GM12878 (cell line): ENCODE measurements at regions not wholly inside any gene's neighbourhood (a gene's known extent, or its start where the extent isn't known, plus 50 kb on each side); places are given as distances from the start of the nearest gene placed in this dataset.

Source experiments
- ATAC-seq: fragments of 200-7000 bp; cut with Tn5 transposase; 3 replicates; pipeline ENCODE4 v1.9.1; 2020; ENCODE audit warnings: mild to moderate bottlenecking, moderate library complexity
- BruUV-seq: library from RNA; stranded (reverse); fragments of 400-500 nt; replicated peaks from 2 replicates; lab custom pipeline; 2021; lab: Mats Ljungman, UMichigan
- CTCF ChIA-PET: fragments of 300-600 bp; sonication (Branson Sonifier 250); formaldehyde crosslinking; extraction: SDS; loops from one replicate; lab custom pipeline; 2021; ENCODE audit warnings: inconsistent platforms; lab: Yijun Ruan, JAX
- POLR2A ChIA-PET: fragments of 350-600 bp; formaldehyde crosslinking; extraction: SDS; loops from one replicate; lab custom pipeline; 2021; ENCODE audit warnings: inconsistent platforms; lab: Charles Lee
- RAD21 ChIA-PET: fragments of 300-600 bp; sonication (Branson Sonifier 250); formaldehyde crosslinking; loops from one replicate; lab custom pipeline; 2023; ENCODE audit warnings: antibody characterized with exemption; ENCODE audit not compliant: unreplicated experiment; lab: Charles Lee
- SMC1A ChIA-PET: fragments of 300-600 bp; sonication (Branson Sonifier 250); formaldehyde crosslinking; loops from one replicate; lab custom pipeline; 2023; ENCODE audit not compliant: unreplicated experiment, uncharacterized antibody; lab: Charles Lee
- DNase-seq: peaks from one replicate; pipeline ENCODE4 v3.0.0-alpha.2; 2011; ENCODE audit warnings: low read depth, low spot score
- FAIRE-seq: peaks from 3 replicates; lab custom pipeline; 2011; peaks lifted over from hg19 to GRCh38; lab: Jason Lieb, UNC
- H2AFZ ChIP-seq: 2 replicates; pipeline ENCODE4 v1.6.0; 2011; ENCODE audit warnings: low read depth, low read length, control low read depth; ENCODE audit not compliant: control insufficient read depth
- H3K27ac ChIP-seq: 2 replicates; pipeline ENCODE4 v1.5.1; 2011; ENCODE audit warnings: control low read depth; ENCODE audit not compliant: control insufficient read depth, insufficient read depth
- H3K27me3 ChIP-seq, 2 experiments: replicated peaks in 1 of 2; 2 replicates each; pipeline versions ENCODE4 v1.6.0 to v1.6.1; 2011; ENCODE audit warnings: low read length in 1 of 2; ENCODE audit not compliant: control insufficient read depth in 2 of 2, insufficient read depth in 2 of 2
- H3K36me3 ChIP-seq, 2 experiments: 2 replicates each; pipeline ENCODE4 v1.5.1; 2011; ENCODE audit warnings: low read length in 1 of 2; ENCODE audit not compliant: control insufficient read depth in 2 of 2, insufficient read depth in 2 of 2
- H3K4me1 ChIP-seq: 2 replicates; pipeline ENCODE4 v1.6.1; 2011; ENCODE audit warnings: mild to moderate bottlenecking, low read length, moderate library complexity, mixed read lengths; ENCODE audit not compliant: control insufficient read depth, insufficient read depth
- H3K4me2 ChIP-seq: 2 replicates; pipeline ENCODE4 v1.6.0; 2011; ENCODE audit warnings: control low read depth; ENCODE audit not compliant: control insufficient read depth, insufficient read depth
- H3K4me3 ChIP-seq: fragments of 200-600 bp; sonication (generic); 2 replicates; pipeline ENCODE4 v1.5.1; 2016
- H3K79me2 ChIP-seq: 2 replicates; pipeline ENCODE4 v1.6.0; 2011; ENCODE audit warnings: low read length; ENCODE audit not compliant: control insufficient read depth, insufficient read depth
- H3K9ac ChIP-seq: 2 replicates; pipeline ENCODE4 v1.8.0; 2011; ENCODE audit warnings: low read length, control low read depth, mixed read lengths; ENCODE audit not compliant: control insufficient read depth, insufficient read depth
- H3K9me3 ChIP-seq: replicated peaks from 3 replicates; pipeline ENCODE4 v1.5.1; 2011; ENCODE audit warnings: mild to moderate bottlenecking, low read length; ENCODE audit not compliant: control insufficient read depth, insufficient read depth
- H4K20me1 ChIP-seq: 2 replicates; pipeline ENCODE4 v1.6.0; 2011; ENCODE audit not compliant: control insufficient read depth, insufficient read depth
- ASH2L ChIP-seq: fragments of 300-600, 200-600 bp; sonication (generic); IDR thresholded peaks from 2 replicates; pipeline ENCODE4 v1.6.1; 2017; ENCODE audit warnings: low read depth, mild to moderate bottlenecking, borderline replicate concordance
- CHD1 ChIP-seq: IDR thresholded peaks from 2 replicates; pipeline ENCODE4 v1.6.1; 2012; ENCODE audit warnings: low read depth, low read length, improper control_type of control experiment
- CHD2 ChIP-seq: IDR thresholded peaks from 2 replicates; pipeline ENCODE4 v1.6.1; 2011; ENCODE audit warnings: low read depth, low read length, improper control_type of control experiment, borderline replicate concordance
- IRF5 ChIP-seq: fragments of 450-650 bp; IDR thresholded peaks from 2 replicates; pipeline ENCODE4 v1.6.1; 2017; ENCODE audit warnings: borderline replicate concordance
- MAX ChIP-seq: IDR thresholded peaks from 2 replicates; pipeline ENCODE4 v1.6.1; 2012; ENCODE audit warnings: low read depth, low read length, improper control_type of control experiment
- MTA2 ChIP-seq: fragments of 450-650 bp; IDR thresholded peaks from 2 replicates; pipeline ENCODE4 v1.6.1; 2016; ENCODE audit warnings: low read depth, mild to moderate bottlenecking, moderate library complexity
- POLR2AphosphoS5 ChIP-seq: IDR thresholded peaks from 2 replicates; pipeline ENCODE4 v1.6.1; 2011; ENCODE audit warnings: mild to moderate bottlenecking, low read length, inconsistent platforms
- POU2F2 ChIP-seq: IDR thresholded peaks from 3 replicates; pipeline ENCODE4 v1.6.1; 2011; ENCODE audit warnings: low read depth, mild to moderate bottlenecking, low read length, borderline replicate concordance
- SUPT20H ChIP-seq: IDR thresholded peaks from 2 replicates; pipeline ENCODE4 v1.6.1; 2011; ENCODE audit warnings: low read depth, mild to moderate bottlenecking, low read length, moderate library complexity, borderline replicate concordance; ENCODE audit not compliant: control insufficient read depth
- ZSCAN29 ChIP-seq: fragments of 450-650 bp; IDR thresholded peaks from 2 replicates; pipeline ENCODE4 v1.6.1; 2017; ENCODE audit warnings: mild to moderate bottlenecking, moderate library complexity
- WGBS: methylation state at CpG from one replicate; pipeline ENCODE4 v1.1.6; 2016; ENCODE audit warnings: low lambda C conversion rate; ENCODE audit not compliant: insufficient replicate concordance, insufficient coverage; ENCODE audit errors: missing lambda C conversion rate; 5-methylcytosine and 5-hydroxymethylcytosine counted together
- in situ Hi-C: fragments of 300-500 bp; cut with MboI; formaldehyde crosslinking; loops from 9 replicates; pipeline ENCODE4 v1.14.3; 2018; ENCODE audit warnings: mixed read lengths
- intact Hi-C: fragments of 100-400 bp; cut with micrococcal nuclease; formaldehyde crosslinking; loops from one replicate; pipeline ENCODE4 v1.14.2; 2022; ENCODE audit not compliant: unreplicated experiment

DNA sequence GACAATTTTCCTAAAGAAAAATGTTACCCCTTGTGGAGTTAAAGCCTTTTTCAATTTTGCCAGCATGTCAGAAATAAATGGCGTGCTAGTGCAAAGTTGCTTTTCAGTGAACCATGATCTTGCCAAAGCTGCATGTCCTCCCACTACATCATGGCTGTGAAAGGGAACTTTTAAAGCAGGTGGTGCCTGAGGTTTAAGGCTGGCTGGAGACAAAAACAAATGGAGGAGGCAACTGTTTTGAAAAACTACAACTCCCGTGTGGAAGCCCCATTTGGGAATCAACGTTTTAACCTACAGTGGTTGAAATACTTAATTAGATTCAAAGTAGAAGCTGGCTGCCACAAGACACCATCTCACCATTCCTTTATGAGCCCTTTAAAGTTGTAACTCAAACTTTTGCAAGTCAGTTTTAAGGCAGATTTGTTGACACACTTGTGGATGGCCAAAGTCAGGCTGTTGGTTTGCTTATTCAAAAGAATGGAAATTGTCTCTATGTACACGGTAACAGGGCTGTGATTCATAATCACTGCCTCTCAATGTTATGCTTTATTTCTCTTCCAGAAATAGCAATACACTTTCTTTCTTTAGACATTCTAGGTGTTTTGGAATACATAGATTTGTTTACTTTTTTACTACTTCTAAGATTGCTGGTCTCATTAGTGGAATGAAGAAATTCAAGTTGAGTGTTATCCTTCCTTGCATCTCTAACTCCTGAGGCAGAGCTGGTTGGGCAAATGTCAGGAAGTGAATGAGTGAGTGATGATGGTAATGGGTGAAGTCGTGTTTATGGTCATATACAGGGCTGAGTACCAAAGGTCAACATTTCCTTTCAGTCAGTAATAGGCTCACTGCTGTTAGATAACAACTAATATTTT is 196.4 kb upstream of the GMDS start:
- BruUV-seq, result no TSS peak
- ChIA-PET RAD21 (no interaction called here), SMC1A (no interaction called here), POLR2A (no interaction called here), CTCF (no interaction called here)
- WGBS, result 57% methylated on average over 5 of the region's 5 CpGs
- H3K4me1 ChIP-seq, result no peaks in the 10 kb centered on the region
- H4K20me1 ChIP-seq, result no peaks in the 10 kb centered on the region
- no peak overlapping the region for H2AFZ ChIP-seq
- H3K9me3 ChIP-seq, result no peaks in the 10 kb centered on the region
- no peak for ATAC-seq
- H3K4me3 ChIP-seq, result no peak overlapping the region
- H3K79me2 ChIP-seq, result no peaks in the 10 kb centered on the region
- no peak for DNase-seq
- H3K27me3 ChIP-seq, result no peaks in the 10 kb centered on the region; a peak in 1 of 4 replicates
- in situ Hi-C loops (no loop called here), intact Hi-C loops (loop anchor here (10.0 kb wide), 1 partner anchor 847 kb away; no protein-coding TSS in a partner anchor)
- no peak overlapping the region for H3K27ac ChIP-seq
- no peak overlapping the region for H3K4me2 ChIP-seq
- H3K36me3 ChIP-seq, result no peaks in the 10 kb centered on the region
- TF ChIP-seq CHD1 (no peak), SUPT20H (no peak), POLR2AphosphoS5 (no peak), MTA2 (no peak), CHD2 (no peak), ASH2L (no peak), ZSCAN29 (no peak), IRF5 (no peak), MAX (no peak), POU2F2 (no peak)
- no peak for FAIRE-seq
- no peak overlapping the region for H3K9ac ChIP-seq
